ENCODE measurements at regions not wholly inside any gene's neighbourhood (a gene's known extent, or its start where the extent isn't known, plus 50 kb on each side); places are given as distances from the start of the nearest gene placed in this dataset.

GRCh38 chr16:60230666-60231065 lies 1496.5 kb upstream of the GOT2 start:
- no peaks in the 10 kb centered on the region for H3F3A ChIP-seq (replicated peaks; ENCODE audit: low read depth)
- Mint-ChIP-seq H3K27me3 (ENCODE audit: insufficient read depth, low read depth, poor library complexity) (no peaks in the 10 kb centered on the region), H3K27ac (no peak overlapping the region), H3K36me3 (ENCODE audit: low read depth) (peaks cover 4% of the 10 kb centered on the region; the same call in 2 of the 3 replicates), H3K4me1 (no peaks in the 10 kb centered on the region; the same call in 2 of the 3 replicates), H3K4me3 (no peak overlapping the region), H3K9me3 (peaks cover 9% of the 10 kb centered on the region)
- H3K4me3 ChIP-seq: no peak overlapping the region
- TF ChIP-seq POLR2AphosphoS5 (IDR thresholded peaks at IDR 0.05; ENCODE audit: low read depth) (no peak), ZNF331 (CRISPR knock-in tag; IDR thresholded peaks at IDR 0.05; ENCODE audit: low read depth) (no peak), JUNB (IDR thresholded peaks at IDR 0.05; ENCODE audit: unreplicated experiment) (no peak), EZH2 (IDR thresholded peaks at IDR 0.05; ENCODE audit: low read depth, unreplicated experiment) (no peak), ETS1 (IDR thresholded peaks at IDR 0.05) (no peak), NANOG (IDR thresholded peaks at IDR 0.05; ENCODE audit: borderline replicate concordance) (no peak), CTCF (conservative IDR thresholded peaks at IDR 0.05; ENCODE audit: low read depth in 2 of 2) (no peak)
- no peak overlapping the region for H2AFZ ChIP-seq
- H4K20me1 ChIP-seq (replicated peaks; ENCODE audit: insufficient read depth): no peaks in the 10 kb centered on the region
- no peak overlapping the region for H3K4me2 ChIP-seq
- no peaks in the 10 kb centered on the region for H3K36me3 ChIP-seq (ENCODE audit: insufficient read depth)
- ATAC-seq (no peak), DNase-seq (ENCODE audit: low spot score) (no peak)
- H3K4me1 ChIP-seq (ENCODE audit: insufficient read depth): no peaks in the 10 kb centered on the region
- H3K79me2 ChIP-seq (replicated peaks; ENCODE audit: insufficient read depth): no peaks in the 10 kb centered on the region
- no peak overlapping the region for H3K27ac ChIP-seq (ENCODE audit: low read depth)
- no peaks in the 10 kb centered on the region for H3K27me3 ChIP-seq (ENCODE audit: insufficient read depth)
- no peaks in the 10 kb centered on the region for H3K9me2 ChIP-seq (ENCODE audit: insufficient read depth)

- no peak overlapping the region for H2AFZ ChIP-seq
- Mint-ChIP-seq H3K27ac (no peak overlapping the region), H3K4me1 (no peaks in the 10 kb centered on the region; the same call in 2 of the 3 replicates), H3K9me3 (peaks cover 7% of the 10 kb centered on the region; the same call in 1 of the 3 replicates), H3K4me3 (no peak overlapping the region), H3K27me3 (ENCODE audit: insufficient read depth, low read depth, poor library complexity) (no peaks in the 10 kb centered on the region), H3K36me3 (ENCODE audit: low read depth) (peaks cover 2% of the 10 kb centered on the region; the same call in 1 of the 3 replicates)
- H3K4me3 ChIP-seq: no peak overlapping the region
- ATAC-seq (no peak; the same call in 2 of the 3 replicates), DNase-seq (ENCODE audit: low spot score) (no peak)
- H3K4me2 ChIP-seq: no peak overlapping the region
- no peaks in the 10 kb centered on the region for H3K27me3 ChIP-seq (ENCODE audit: insufficient read depth)
- H4K20me1 ChIP-seq (replicated peaks; ENCODE audit: insufficient read depth): no peaks in the 10 kb centered on the region
- no peak overlapping the region for H3K27ac ChIP-seq (ENCODE audit: low read depth)
- H3K36me3 ChIP-seq (ENCODE audit: insufficient read depth): no peaks in the 10 kb centered on the region
- H3K9me2 ChIP-seq (ENCODE audit: insufficient read depth): no peaks in the 10 kb centered on the region
- no peaks in the 10 kb centered on the region for H3K79me2 ChIP-seq (replicated peaks; ENCODE audit: insufficient read depth)
- no peaks in the 10 kb centered on the region for H3K4me1 ChIP-seq (ENCODE audit: insufficient read depth)
- H3F3A ChIP-seq (replicated peaks; ENCODE audit: low read depth): no peaks in the 10 kb centered on the region
- TF ChIP-seq REST (IDR thresholded peaks at IDR 0.05; ENCODE audit: unreplicated experiment) (no peak), POLR2AphosphoS5 (IDR thresholded peaks at IDR 0.05; ENCODE audit: low read depth) (no peak), NANOG (IDR thresholded peaks at IDR 0.05; ENCODE audit: borderline replicate concordance) (no peak), ETS1 (IDR thresholded peaks at IDR 0.05) (no peak), EZH2 (IDR thresholded peaks at IDR 0.05; ENCODE audit: low read depth, unreplicated experiment) (no peak), JUNB (IDR thresholded peaks at IDR 0.05; ENCODE audit: unreplicated experiment) (no peak), ZNF331 (CRISPR knock-in tag; IDR thresholded peaks at IDR 0.05; ENCODE audit: low read depth) (no peak), CREB1 (CRISPR knock-in tag; IDR thresholded peaks at IDR 0.05; ENCODE audit: low read depth) (no peak), CTCF (conservative IDR thresholded peaks at IDR 0.05; ENCODE audit: low read depth in 2 of 2) (no peak)
These were observed 1491.4 kb upstream of the GOT2 start for GRCh38 chr16:60225541-60225940.
